ENCODE measurements at regions not wholly inside any gene's neighbourhood (a gene's known extent, or its start where the extent isn't known, plus 50 kb on each side); places are given as distances from the start of the nearest gene placed in this dataset.
A peak's percentile ranks its signal among the peaks of the same experiment; 100 is the strongest.

GRCh38 chr15:67968966-67969365, 85.1 kb upstream of the PIAS1 start:
- Histone ChIP-seq H3K36me3 (ENCODE audit: control insufficient read depth in 1 of 2, insufficient read depth in 2 of 2, low read depth in 1 of 2, low read length in 2 of 2) (no peaks in the 10 kb centered on the region), H3K4ac (ENCODE audit: low read depth in 1 of 2, low read length in 2 of 2) (peak overlapping the region in 1 of 2 experiments; percentile 41), H2AFZ (ENCODE audit: low read depth, low read length) (no peak overlapping the region), H2BK120ac (ENCODE audit: low read depth, low read length) (no peak overlapping the region), H3K18ac (ENCODE audit: low read depth in 1 of 2, low read length in 2 of 2) (no peak overlapping the region), H3K9me3 (ENCODE audit: control insufficient read depth, low read length) (no peaks in the 10 kb centered on the region), H3K4me2 (ENCODE audit: low read length, poor library complexity, severe bottlenecking) (no peak overlapping the region), H3K9ac (ENCODE audit: low read length) (no peak overlapping the region), H3K23ac (ENCODE audit: low read length in 2 of 2) (no peak overlapping the region), H3K14ac (ENCODE audit: low read length in 2 of 2) (no peak overlapping the region), H2AK5ac (ENCODE audit: low read length, severe bottlenecking) (no peak overlapping the region), H3K27me3 (ENCODE audit: control insufficient read depth in 1 of 2, insufficient read depth in 1 of 2, low read length in 2 of 2) (peaks cover 0 to 7% of the 10 kb centered on the region in 2 experiments), H3K4me3 (ENCODE audit: insufficient read depth in 1 of 2, low read depth in 1 of 2, low read length in 2 of 2) (no peak overlapping the region), H2BK12ac (ENCODE audit: low read length in 2 of 2) (no peak overlapping the region), H3K27ac (ENCODE audit: low read length, poor library complexity, severe bottlenecking) (no peak overlapping the region), H2BK15ac (ENCODE audit: low read depth, poor library complexity, severe bottlenecking) (no peak overlapping the region), H3K4me1 (ENCODE audit: control insufficient read depth, insufficient read depth, low read depth, low read length) (peaks cover 5% of the 10 kb centered on the region), H3K79me1 (replicated peaks; ENCODE audit: low read length, poor library complexity, severe bottlenecking) (no peaks in the 10 kb centered on the region), H2BK5ac (ENCODE audit: low read depth, low read length, poor library complexity, severe bottlenecking) (no peak overlapping the region), H4K8ac (ENCODE audit: low read length) (no peak overlapping the region), H4K91ac (ENCODE audit: low read length) (no peak overlapping the region)
- 41% methylated on average over 2 of the region's 3 CpGs for WGBS
- DNase-seq: peak; percentile 1

- Histone ChIP-seq H3K4ac (ENCODE audit: low read depth in 1 of 2, low read length in 2 of 2) (no peak overlapping the region), H3K36me3 (ENCODE audit: control insufficient read depth in 1 of 2, insufficient read depth in 2 of 2, low read depth in 1 of 2, low read length in 2 of 2) (no peaks in the 10 kb centered on the region), H2AFZ (ENCODE audit: low read depth, low read length) (no peak overlapping the region), H2BK120ac (ENCODE audit: low read depth, low read length) (no peak overlapping the region), H3K4me1 (ENCODE audit: control insufficient read depth, insufficient read depth, low read depth, low read length) (peaks cover 5% of the 10 kb centered on the region), H4K8ac (ENCODE audit: low read length) (no peak overlapping the region), H3K79me1 (replicated peaks; ENCODE audit: low read length, poor library complexity, severe bottlenecking) (no peaks in the 10 kb centered on the region), H2BK15ac (ENCODE audit: low read depth, poor library complexity, severe bottlenecking) (no peak overlapping the region), H3K27me3 (ENCODE audit: control insufficient read depth in 1 of 2, insufficient read depth in 1 of 2, low read length in 2 of 2) (peaks cover 0 to 7% of the 10 kb centered on the region in 2 experiments), H2AK5ac (ENCODE audit: low read length, severe bottlenecking) (no peak overlapping the region), H3K18ac (ENCODE audit: low read depth in 1 of 2, low read length in 2 of 2) (no peak overlapping the region), H3K14ac (ENCODE audit: low read length in 2 of 2) (no peak overlapping the region), H4K91ac (ENCODE audit: low read length) (no peak overlapping the region), H3K9ac (ENCODE audit: low read length) (no peak overlapping the region), H3K4me2 (ENCODE audit: low read length, poor library complexity, severe bottlenecking) (no peak overlapping the region), H3K4me3 (ENCODE audit: insufficient read depth in 1 of 2, low read depth in 1 of 2, low read length in 2 of 2) (no peak overlapping the region), H2BK12ac (ENCODE audit: low read length in 2 of 2) (no peak overlapping the region), H3K9me3 (ENCODE audit: control insufficient read depth, low read length) (no peaks in the 10 kb centered on the region), H3K27ac (ENCODE audit: low read length, poor library complexity, severe bottlenecking) (no peak overlapping the region), H3K23ac (ENCODE audit: low read length in 2 of 2) (no peak overlapping the region), H2BK5ac (ENCODE audit: low read depth, low read length, poor library complexity, severe bottlenecking) (peak overlapping the region; percentile 34)
- WGBS: no CpG with 5 or more reads among the region's 3 CpGs
- no peak for DNase-seq
Measured at GRCh38 chr15:67969892-67970291, 84.2 kb upstream of the PIAS1 start.

- Histone ChIP-seq H3K4ac (ENCODE audit: low read depth in 1 of 2, low read length in 2 of 2) (no peak overlapping the region), H3K36me3 (ENCODE audit: control insufficient read depth in 1 of 2, insufficient read depth in 2 of 2, low read depth in 1 of 2, low read length in 2 of 2) (no peaks in the 10 kb centered on the region), H2BK12ac (ENCODE audit: low read length in 2 of 2) (no peak overlapping the region), H3K4me3 (ENCODE audit: insufficient read depth in 1 of 2, low read depth in 1 of 2, low read length in 2 of 2) (no peak overlapping the region), H3K79me1 (replicated peaks; ENCODE audit: low read length, poor library complexity, severe bottlenecking) (no peaks in the 10 kb centered on the region), H3K9me3 (ENCODE audit: control insufficient read depth, low read length) (no peaks in the 10 kb centered on the region), H2AFZ (ENCODE audit: low read depth, low read length) (no peak overlapping the region), H3K27ac (ENCODE audit: low read length, poor library complexity, severe bottlenecking) (no peak overlapping the region), H2AK5ac (ENCODE audit: low read length, severe bottlenecking) (no peak overlapping the region), H2BK5ac (ENCODE audit: low read depth, low read length, poor library complexity, severe bottlenecking) (no peak overlapping the region), H3K27me3 (ENCODE audit: control insufficient read depth in 1 of 2, insufficient read depth in 1 of 2, low read length in 2 of 2) (peaks cover 0 to 6% of the 10 kb centered on the region in 2 experiments), H4K8ac (ENCODE audit: low read length) (no peak overlapping the region), H2BK120ac (ENCODE audit: low read depth, low read length) (no peak overlapping the region), H2BK15ac (ENCODE audit: low read depth, poor library complexity, severe bottlenecking) (no peak overlapping the region), H3K4me1 (ENCODE audit: control insufficient read depth, insufficient read depth, low read depth, low read length) (peaks cover 7% of the 10 kb centered on the region), H3K18ac (ENCODE audit: low read depth in 1 of 2, low read length in 2 of 2) (no peak overlapping the region), H3K9ac (ENCODE audit: low read length) (no peak overlapping the region), H4K91ac (ENCODE audit: low read length) (no peak overlapping the region), H3K23ac (ENCODE audit: low read length in 2 of 2) (no peak overlapping the region), H3K4me2 (ENCODE audit: low read length, poor library complexity, severe bottlenecking) (no peak overlapping the region), H3K14ac (ENCODE audit: low read length in 2 of 2) (peak overlapping the region in 1 of 2 experiments; percentile 37)
- 100% methylated on average over 2 of the region's 4 CpGs for WGBS
- DNase-seq: no peak
Measured at GRCh38 chr15:67972377-67972776, 81.7 kb upstream of the PIAS1 start.

DNA sequence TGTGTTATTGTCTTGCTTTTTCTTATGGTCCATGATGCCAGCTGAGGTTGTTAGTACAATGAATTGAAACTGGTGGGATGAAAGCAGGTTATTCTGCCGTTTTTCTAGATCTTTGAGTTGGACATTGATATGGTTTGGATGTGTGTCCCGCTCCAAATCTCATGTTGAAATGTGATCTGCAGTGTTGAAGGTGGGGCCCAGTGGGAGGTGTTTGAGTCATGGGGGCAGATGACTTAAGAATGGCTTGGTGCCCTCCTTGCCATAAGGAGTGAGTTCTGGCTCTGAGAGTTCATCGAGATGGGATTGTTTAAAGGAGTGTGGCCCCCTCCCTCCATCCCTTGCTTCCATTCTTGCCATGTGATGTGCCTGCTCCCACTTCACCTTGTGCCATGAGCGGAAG, 80.3 kb upstream of the PIAS1 start:
- Histone ChIP-seq H3K36me3 (ENCODE audit: control insufficient read depth in 1 of 2, insufficient read depth in 2 of 2, low read depth in 1 of 2, low read length in 2 of 2) (no peaks in the 10 kb centered on the region), H2BK120ac (ENCODE audit: low read depth, low read length) (no peak overlapping the region)
- 98% methylated on average over 4 of the region's 4 CpGs for WGBS

More for the DNA sequence above, 80.3 kb upstream of the PIAS1 start:
- no peaks in the 10 kb centered on the region for H3K9me3 ChIP-seq (ENCODE audit: control insufficient read depth, low read length)
- no peak overlapping the region for H2BK12ac ChIP-seq (ENCODE audit: low read length in 2 of 2)
- DNase-seq: no peak
- no peak overlapping the region for H4K8ac ChIP-seq (ENCODE audit: low read length)
- no peak overlapping the region for H3K27ac ChIP-seq (ENCODE audit: low read length, poor library complexity, severe bottlenecking)
- no peak overlapping the region for H3K18ac ChIP-seq (ENCODE audit: low read depth in 1 of 2, low read length in 2 of 2)
- H3K27me3 ChIP-seq (ENCODE audit: control insufficient read depth in 1 of 2, insufficient read depth in 1 of 2, low read length in 2 of 2): no peaks in the 10 kb centered on the region
- no peak overlapping the region for H2AFZ ChIP-seq (ENCODE audit: low read depth, low read length)
- no peak overlapping the region for H3K14ac ChIP-seq (ENCODE audit: low read length in 2 of 2)
- H2BK15ac ChIP-seq (ENCODE audit: low read depth, poor library complexity, severe bottlenecking): no peak overlapping the region
- H3K79me1 ChIP-seq (replicated peaks; ENCODE audit: low read length, poor library complexity, severe bottlenecking): no peaks in the 10 kb centered on the region
- no peak overlapping the region for H3K4me3 ChIP-seq (ENCODE audit: insufficient read depth in 1 of 2, low read depth in 1 of 2, low read length in 2 of 2)
- H2AK5ac ChIP-seq (ENCODE audit: low read length, severe bottlenecking): no peak overlapping the region
- no peak overlapping the region for H3K4me2 ChIP-seq (ENCODE audit: low read length, poor library complexity, severe bottlenecking)
- no peak overlapping the region for H4K91ac ChIP-seq (ENCODE audit: low read length)
- H3K9ac ChIP-seq (ENCODE audit: low read length): no peak overlapping the region
- H2BK5ac ChIP-seq (ENCODE audit: low read depth, low read length, poor library complexity, severe bottlenecking): no peak overlapping the region
- no peak overlapping the region for H3K23ac ChIP-seq (ENCODE audit: low read length in 2 of 2)
- peaks cover 2% of the 10 kb centered on the region for H3K4me1 ChIP-seq (ENCODE audit: control insufficient read depth, insufficient read depth, low read depth, low read length)
- no peak overlapping the region for H3K4ac ChIP-seq (ENCODE audit: low read depth in 1 of 2, low read length in 2 of 2)

Data from mesenchymal stem cell (in vitro differentiated cells and primary cell).